LNCAP (cell line): ENCODE measurements at regions not wholly inside any gene's neighbourhood (a gene's known extent, or its start where the extent isn't known, plus 50 kb on each side); places are given as distances from the start of the nearest gene placed in this dataset.

Experiments
- CTCF ChIP-seq: fragments of 450-650 bp; IDR thresholded peaks from 2 replicates; pipeline ENCODE4 v1.5.1; 2017; ENCODE audit warnings: mild to moderate bottlenecking

GRCh38 chr2:103789381-103790095 is 1027.7 kb downstream of the TMEM182 start:
- no peak for TF ChIP-seq CTCF

GRCh38 chr2:103792042-103792441 is 1030.2 kb downstream of the TMEM182 start:
- TF ChIP-seq CTCF = no peak

GRCh38 chr2:103798291-103798690 is 1036.5 kb downstream of the TMEM182 start:
- no peak for TF ChIP-seq CTCF

GRCh38 chr2:103804013-103804412 is 1042.2 kb downstream of the TMEM182 start:
- no peak for TF ChIP-seq CTCF

GRCh38 chr2:103805746-103806145 is 1043.9 kb downstream of the TMEM182 start:
- TF ChIP-seq CTCF = no peak

GRCh38 chr2:103808814-103809213 is 1045.1 kb upstream of the POU3F3 start:
- no peak for TF ChIP-seq CTCF

GRCh38 chr2:103809415-103809814 is 1044.5 kb upstream of the POU3F3 start:
- no peak for TF ChIP-seq CTCF
